Esophagus squamous epithelium (tissue), 5 donors: ENCODE measurements at regions not wholly inside any gene's neighbourhood (a gene's known extent, or its start where the extent isn't known, plus 50 kb on each side); places are given as distances from the start of the nearest gene placed in this dataset.

ENCODE experiments used
- DNase-seq: peaks from one replicate; lab custom pipeline; 2025; lab: John Stamatoyannopoulos, UW
- H3K27ac ChIP-seq, 4 donors: fragments of 200-600 bp; sonication (generic); one replicate each; pipeline ENCODE4 v1.5.1; 2016 to 2019; ENCODE audit warnings: mild to moderate bottlenecking in 1 of 4
- H3K27me3 ChIP-seq, 4 donors: fragments of 200-600 bp; sonication (generic); 1 replicate in 3 of 4; 2 replicates in 1 of 4; pipeline versions ENCODE4 v1.5.1 to v1.6.0; 2017 to 2021; ENCODE audit warnings: antibody characterized with exemption in 1 of 4
- H3K36me3 ChIP-seq, 3 donors: fragments of 200-600 bp; sonication (generic); one replicate each; pipeline ENCODE4 v1.5.1; 2016 to 2019
- H3K4me1 ChIP-seq, 3 donors: fragments of 200-600 bp; sonication (generic); one replicate each; pipeline ENCODE4 v1.5.1; 2017 to 2019
- H3K4me3 ChIP-seq, 4 donors: fragments of 200-600 bp; sonication (generic); 1 replicate in 3 of 4; 2 replicates in 1 of 4; pipeline ENCODE4 v1.5.1; 2016 to 2019; ENCODE audit warnings: mild to moderate bottlenecking in 2 of 4, moderate library complexity in 1 of 4
- H3K9me3 ChIP-seq, 3 donors: fragments of 200-600 bp; sonication (generic); one replicate each; pipeline ENCODE4 v1.5.1; 2016 to 2019
- CTCF ChIP-seq, 6 experiments: fragments of 450-650 bp in 4 of 6; fragments of 200-600 bp in 2 of 6; sonication (generic) in 2 of 6; IDR thresholded peaks; one replicate each; pipeline ENCODE4 v1.5.1; 2016 to 2019; ENCODE audit warnings: antibody characterized with exemption in 6 of 6, mild to moderate bottlenecking in 4 of 6, moderate library complexity in 4 of 6
- POLR2A ChIP-seq, 4 donors: fragments of 450-650 bp; IDR thresholded peaks; one replicate each; pipeline ENCODE4 v1.6.1; 2017; ENCODE audit warnings: antibody characterized with exemption in 4 of 4, mild to moderate bottlenecking in 4 of 4, moderate library complexity in 3 of 4
- WGBS, 2 donors: methylation state at CpG; one replicate each; pipeline ENCODE4 v1.1.5; 2018; 5-methylcytosine and 5-hydroxymethylcytosine counted together
- intact Hi-C: fragments of 100-400 bp; cut with DNase I; formaldehyde crosslinking; loops from one replicate; pipeline ENCODE4 v1.15.0; 2022
- small RNA-seq, 4 donors: library from RNA; depleted of rRNA; stranded (forward); fragments of <200 nt; gene quantifications; one replicate each; pipeline ENCODE3, GENCODE V24; 2016
- donor health status: DM: yes; HTN: yes; CAD: no.

GRCh38 chr1:184810735-184811343, 56.2 kb upstream of the EDEM3 start:
- DNase-seq: no peak
- Histone ChIP-seq H3K4me3 (no peak overlapping the region), H3K9me3 (no peaks in the 10 kb centered on the region), H3K27ac (peak overlapping the region in 3 of 4 donors; percentile 49 to 68 (median 58)), H3K4me1 (peaks cover 0 to 28% (median 4%) of the 10 kb centered on the region in 3 donors), H3K27me3 (no peaks in the 10 kb centered on the region), H3K36me3 (peaks cover 0 to 25% (median 0%) of the 10 kb centered on the region in 3 donors)
- TF ChIP-seq CTCF (IDR thresholded peaks at IDR 0.05): no peak
- no peak for TF ChIP-seq POLR2A (IDR thresholded peaks at IDR 0.05)
- intact Hi-C loops: no loop called here
- 72 to 74% methylated on average over 10 of the region's 11 CpGs for WGBS, 2 donors

- 65 to 74% methylated on average over 4 to 5 of the region's 5 CpGs for WGBS, 2 donors
- no peaks in the 10 kb centered on the region for H3K27me3 ChIP-seq
- intact Hi-C loops: loop anchor here (5.0 to 10.0 kb wide), 2 partner anchors 176 to 858 kb away; no protein-coding TSS in a partner anchor
- DNase-seq: no peak
- H3K4me3 ChIP-seq: no peak overlapping the region
- peak overlapping the region in 3 of 4 donors; percentile 41 to 56 (median 46) for H3K27ac ChIP-seq
- H3K9me3 ChIP-seq: no peaks in the 10 kb centered on the region
- H3K4me1 ChIP-seq: peaks cover 0 to 56% (median 15%) of the 10 kb centered on the region in 3 donors
- peaks cover 0 to 39% (median 0%) of the 10 kb centered on the region in 3 donors for H3K36me3 ChIP-seq
- TF ChIP-seq POLR2A (IDR thresholded peaks at IDR 0.05) (no peak), CTCF (IDR thresholded peaks at IDR 0.05) (no peak)
These were observed 51.7 kb upstream of the EDEM3 start for GRCh38 chr1:184806296-184806721.

- H3K36me3 ChIP-seq: peaks cover 0 to 45% (median 4%) of the 10 kb centered on the region in 3 donors
- peak; percentile 15 for DNase-seq
- no peak overlapping the region for H3K4me3 ChIP-seq
- no peaks in the 10 kb centered on the region for H3K9me3 ChIP-seq
- 7 to 26% methylated on average over 10 to 13 of the region's 13 CpGs for WGBS, 2 donors
- intact Hi-C loops: loop anchor here (5.0 to 10.0 kb wide), 2 partner anchors 177 to 859 kb away; no protein-coding TSS in a partner anchor
- no peaks in the 10 kb centered on the region for H3K27me3 ChIP-seq
- peak overlapping the region in 3 of 4 donors; percentile 41 to 56 (median 46) for H3K27ac ChIP-seq
- peaks cover 0 to 51% (median 15%) of the 10 kb centered on the region in 3 donors for H3K4me1 ChIP-seq
- TF ChIP-seq POLR2A (IDR thresholded peaks at IDR 0.05): no peak
- peak; percentile 88 to 96 (median 96) for TF ChIP-seq CTCF (IDR thresholded peaks at IDR 0.05)
These were observed 51.1 kb upstream of the EDEM3 start for GRCh38 chr1:184805667-184806295.

Small RNAs in the stretch of these regions (small RNA-seq; reads per million reads assigned to genes)
- gene RNU7-13P: 0 reads per million in 4 donors
